Neutrophil (primary cell): ENCODE measurements at regions not wholly inside any gene's neighbourhood (a gene's known extent, or its start where the extent isn't known, plus 50 kb on each side); places are given as distances from the start of the nearest gene placed in this dataset.

Experiments used
- H3K27ac ChIP-seq: fragments of 200-600 bp; sonication (generic); 2 replicates; pipeline ENCODE4 v1.5.1; 2016; ENCODE audit warnings: mild to moderate bottlenecking, moderate library complexity
- H3K27me3 ChIP-seq: fragments of 200-600 bp; sonication (generic); 2 replicates; pipeline ENCODE4 v1.6.0; 2016; ENCODE audit warnings: mild to moderate bottlenecking
- H3K36me3 ChIP-seq: fragments of 200-600 bp; sonication (generic); 2 replicates; pipeline ENCODE4 v1.5.1; 2017
- H3K4me1 ChIP-seq, 2 experiments: fragments of 200-600 bp in 1 of 2; sonication (generic) in 1 of 2; 1 replicate in 1 of 2; 2 replicates in 1 of 2; pipeline versions ENCODE4 v1.5.1 to v1.6.1; 2013 to 2016; ENCODE audit warnings: low read depth in 1 of 2, low read length in 1 of 2, mild to moderate bottlenecking in 1 of 2, moderate library complexity in 1 of 2; ENCODE audit not compliant: control insufficient read depth in 1 of 2, insufficient read depth in 1 of 2
- H3K4me3 ChIP-seq, 2 experiments: fragments of 200-600 bp in 1 of 2; sonication (generic) in 1 of 2; 1 replicate in 1 of 2; 2 replicates in 1 of 2; pipeline ENCODE4 v1.5.1; 2013 to 2016; ENCODE audit warnings: low read depth in 1 of 2, low read length in 1 of 2, mild to moderate bottlenecking in 1 of 2, moderate library complexity in 1 of 2
- H3K9me3 ChIP-seq: fragments of 200-600 bp; sonication (generic); 2 replicates; pipeline ENCODE4 v1.5.1; 2016
- CTCF ChIP-seq: fragments of 200-600 bp; sonication (generic); IDR thresholded peaks from 2 replicates; pipeline ENCODE4 v1.5.1; 2016; ENCODE audit warnings: antibody characterized with exemption

GRCh38 chr12:116472193-116472592, 87.0 kb upstream of the MAP1LC3B2 start:
- peaks cover 0 to under 1% of the 10 kb centered on the region in 2 experiments for H3K4me1 ChIP-seq
- no peak overlapping the region for H3K4me3 ChIP-seq
- no peak for TF ChIP-seq CTCF

GRCh38 chr12:116473416-116473815, 85.8 kb upstream of the MAP1LC3B2 start:
- H3K36me3 ChIP-seq, result no peaks in the 10 kb centered on the region
- no peak overlapping the region for H3K27ac ChIP-seq
- no peaks in the 10 kb centered on the region for H3K4me1 ChIP-seq
- no peak overlapping the region for H3K4me3 ChIP-seq
- no peak for TF ChIP-seq CTCF
- no peaks in the 10 kb centered on the region for H3K27me3 ChIP-seq
- no peaks in the 10 kb centered on the region for H3K9me3 ChIP-seq

More at GRCh38 chr12:116472193-116472592, 87.0 kb upstream of the MAP1LC3B2 start:
- Histone ChIP-seq H3K9me3 (no peaks in the 10 kb centered on the region), H3K27ac (no peak overlapping the region), H3K27me3 (no peaks in the 10 kb centered on the region), H3K36me3 (no peaks in the 10 kb centered on the region)

- H3K4me3 ChIP-seq, result no peak overlapping the region
- TF ChIP-seq CTCF, result no peak
- H3K27me3 ChIP-seq, result no peaks in the 10 kb centered on the region
- H3K9me3 ChIP-seq, result no peaks in the 10 kb centered on the region
- H3K4me1 ChIP-seq, result no peaks in the 10 kb centered on the region
- no peak overlapping the region for H3K27ac ChIP-seq
- H3K36me3 ChIP-seq, result no peaks in the 10 kb centered on the region
Observed at GRCh38 chr12:116474331-116474730, 84.8 kb upstream of the MAP1LC3B2 start.

- H3K36me3 ChIP-seq, result no peaks in the 10 kb centered on the region
- no peak overlapping the region for H3K27ac ChIP-seq
- no peaks in the 10 kb centered on the region for H3K27me3 ChIP-seq
- H3K4me3 ChIP-seq, result no peak overlapping the region
- H3K9me3 ChIP-seq, result no peaks in the 10 kb centered on the region
- no peaks in the 10 kb centered on the region for H3K4me1 ChIP-seq
- TF ChIP-seq CTCF, result no peak
Observed at GRCh38 chr12:116474899-116475298, 84.3 kb upstream of the MAP1LC3B2 start.

GRCh38 chr12:116476227-116476822, 82.9 kb upstream of the MAP1LC3B2 start:
- Histone ChIP-seq H3K4me1 (no peaks in the 10 kb centered on the region), H3K27ac (no peak overlapping the region), H3K27me3 (no peaks in the 10 kb centered on the region), H3K9me3 (no peaks in the 10 kb centered on the region), H3K36me3 (no peaks in the 10 kb centered on the region), H3K4me3 (no peak overlapping the region)
- TF ChIP-seq CTCF, result no peak
